ENCODE measurements at regions not wholly inside any gene's neighbourhood (a gene's known extent, or its start where the extent isn't known, plus 50 kb on each side); places are given as distances from the start of the nearest gene placed in this dataset.

- no TSS peak for BruUV-seq (replicated peaks)
- Histone ChIP-seq H3K36me3 (ENCODE audit: insufficient read depth, low read length, poor library complexity, severe bottlenecking) (no peaks in the 10 kb centered on the region), H3K27me3 (replicated peaks; ENCODE audit: insufficient read depth, low read depth, low read length, poor library complexity) (no peaks in the 10 kb centered on the region), H3K4me1 (ENCODE audit: insufficient read depth, low read length, poor library complexity, severe bottlenecking) (no peaks in the 10 kb centered on the region), H3K27ac (ENCODE audit: low read depth, low read length, poor library complexity, severe bottlenecking) (no peak overlapping the region), H3K4me3 (ENCODE audit: low read depth, low read length, poor library complexity, severe bottlenecking) (no peak overlapping the region), H3K9me3 (ENCODE audit: low read depth, low read length, poor library complexity, severe bottlenecking) (no peaks in the 10 kb centered on the region)
- no peak for DNase-seq (ENCODE audit: low spot score)
- no peak for TF ChIP-seq CTCF (conservative IDR thresholded peaks at IDR 0.05; ENCODE audit: low read depth, low read length)
- TF ChIP-seq EZH2 (IDR thresholded peaks at IDR 0.05; ENCODE audit: borderline replicate concordance, low read depth, low read length, poor library complexity, severe bottlenecking) = no peak
- POLR2A ChIA-PET (ENCODE audit: low non-redundant PET) = no interaction called here
- CTCF ChIA-PET = no interaction called here
- intact Hi-C loops (cut with micrococcal nuclease; ENCODE audit: unreplicated experiment) = no loop called here
These were observed 99.1 kb downstream of the KCNJ2 start for GRCh38 chr17:70268383-70268782.

GRCh38 chr17:70270554-70270953, 101.2 kb downstream of the KCNJ2 start:
- H3K4me3 ChIP-seq (ENCODE audit: low read depth, low read length, poor library complexity, severe bottlenecking) = no peak overlapping the region
- H3K27me3 ChIP-seq (replicated peaks; ENCODE audit: insufficient read depth, low read depth, low read length, poor library complexity) = no peaks in the 10 kb centered on the region
- no peaks in the 10 kb centered on the region for H3K4me1 ChIP-seq (ENCODE audit: insufficient read depth, low read length, poor library complexity, severe bottlenecking)
- no TSS peak for BruUV-seq (replicated peaks)
- no peak overlapping the region for H3K27ac ChIP-seq (ENCODE audit: low read depth, low read length, poor library complexity, severe bottlenecking)
- no peaks in the 10 kb centered on the region for H3K9me3 ChIP-seq (ENCODE audit: low read depth, low read length, poor library complexity, severe bottlenecking)
- DNase-seq (ENCODE audit: low spot score) = no peak
- TF ChIP-seq CTCF (conservative IDR thresholded peaks at IDR 0.05; ENCODE audit: low read depth, low read length) (no peak), EZH2 (IDR thresholded peaks at IDR 0.05; ENCODE audit: borderline replicate concordance, low read depth, low read length, poor library complexity, severe bottlenecking) (no peak)
- POLR2A ChIA-PET (ENCODE audit: low non-redundant PET) = interaction anchor here (0.6 kb wide), 1 partner anchor 24 kb away, joined by 3 read pairs; no protein-coding TSS in a partner anchor
- CTCF ChIA-PET = no interaction called here
- intact Hi-C loops (cut with micrococcal nuclease; ENCODE audit: unreplicated experiment) = no loop called here
- no peaks in the 10 kb centered on the region for H3K36me3 ChIP-seq (ENCODE audit: insufficient read depth, low read length, poor library complexity, severe bottlenecking)

- no peaks in the 10 kb centered on the region for H3K27me3 ChIP-seq (replicated peaks; ENCODE audit: insufficient read depth, low read depth, low read length, poor library complexity)
- H3K36me3 ChIP-seq (ENCODE audit: insufficient read depth, low read length, poor library complexity, severe bottlenecking) = no peaks in the 10 kb centered on the region
- intact Hi-C loops (cut with micrococcal nuclease; ENCODE audit: unreplicated experiment) = no loop called here
- DNase-seq (ENCODE audit: low spot score) = no peak
- H3K9me3 ChIP-seq (ENCODE audit: low read depth, low read length, poor library complexity, severe bottlenecking) = no peaks in the 10 kb centered on the region
- no peak overlapping the region for H3K27ac ChIP-seq (ENCODE audit: low read depth, low read length, poor library complexity, severe bottlenecking)
- CTCF ChIA-PET = no interaction called here
- no peak overlapping the region for H3K4me3 ChIP-seq (ENCODE audit: low read depth, low read length, poor library complexity, severe bottlenecking)
- no peaks in the 10 kb centered on the region for H3K4me1 ChIP-seq (ENCODE audit: insufficient read depth, low read length, poor library complexity, severe bottlenecking)
- POLR2A ChIA-PET (ENCODE audit: low non-redundant PET) = no interaction called here
- no peak for TF ChIP-seq EZH2 (IDR thresholded peaks at IDR 0.05; ENCODE audit: borderline replicate concordance, low read depth, low read length, poor library complexity, severe bottlenecking)
- TF ChIP-seq CTCF (conservative IDR thresholded peaks at IDR 0.05; ENCODE audit: low read depth, low read length) = no peak
- no TSS peak for BruUV-seq (replicated peaks)
These were observed 101.9 kb downstream of the KCNJ2 start for GRCh38 chr17:70271200-70271599.
